Upper lobe of right lung (tissue), 1 donor: ENCODE measurements at regions not wholly inside any gene's neighbourhood (a gene's known extent, or its start where the extent isn't known, plus 50 kb on each side); places are given as distances from the start of the nearest gene placed in this dataset.

ENCODE experiments used
- ATAC-seq: fragments of 200-7000 bp; cut with Tn5 transposase; one replicate; pipeline ENCODE4 v1.9.1; 2020; ENCODE audit warnings: mild to moderate bottlenecking, moderate library complexity
- DNase-seq: peaks from one replicate; pipeline ENCODE4 v3.0.0-alpha.2; 2020
- H3K27ac ChIP-seq: fragments of 200-600 bp; one replicate; pipeline ENCODE4 v1.8.0; 2022
- H3K27me3 ChIP-seq: fragments of 200-600 bp; one replicate; pipeline ENCODE4 v1.8.0; 2022; ENCODE audit warnings: mild to moderate bottlenecking
- H3K36me3 ChIP-seq: fragments of 200-600 bp; one replicate; pipeline ENCODE4 v1.8.0; 2022
- H3K4me1 ChIP-seq: fragments of 200-600 bp; one replicate; pipeline ENCODE4 v1.8.0; 2022
- H3K4me3 ChIP-seq: fragments of 200-600 bp; one replicate; pipeline ENCODE4 v1.8.0; 2022; ENCODE audit warnings: mild to moderate bottlenecking
- H3K9me3 ChIP-seq: fragments of 200-600 bp; one replicate; pipeline ENCODE4 v1.8.0; 2022
- intact Hi-C: fragments of 100-400 bp; cut with DNase I; formaldehyde crosslinking; loops from one replicate; pipeline ENCODE4 v1.11.0; 2022
- TF ChIP-seq, protein P1 (sequence below): fragments of 200-600 bp; IDR thresholded peaks from one replicate; pipeline ENCODE4 v1.8.0; 2022; ENCODE audit warnings: antibody characterized with exemption
- donor health status: DM: no; HTN: yes; CAD: no; lungs with severe emphysema.

- intact Hi-C loops = no loop called here
- Histone ChIP-seq H3K36me3 (no peaks in the 10 kb centered on the region), H3K4me3 (no peak overlapping the region), H3K9me3 (no peaks in the 10 kb centered on the region), H3K27me3 (no peaks in the 10 kb centered on the region), H3K27ac (no peak overlapping the region), H3K4me1 (peaks cover 8% of the 10 kb centered on the region)
- TF ChIP-seq, protein P1, sequence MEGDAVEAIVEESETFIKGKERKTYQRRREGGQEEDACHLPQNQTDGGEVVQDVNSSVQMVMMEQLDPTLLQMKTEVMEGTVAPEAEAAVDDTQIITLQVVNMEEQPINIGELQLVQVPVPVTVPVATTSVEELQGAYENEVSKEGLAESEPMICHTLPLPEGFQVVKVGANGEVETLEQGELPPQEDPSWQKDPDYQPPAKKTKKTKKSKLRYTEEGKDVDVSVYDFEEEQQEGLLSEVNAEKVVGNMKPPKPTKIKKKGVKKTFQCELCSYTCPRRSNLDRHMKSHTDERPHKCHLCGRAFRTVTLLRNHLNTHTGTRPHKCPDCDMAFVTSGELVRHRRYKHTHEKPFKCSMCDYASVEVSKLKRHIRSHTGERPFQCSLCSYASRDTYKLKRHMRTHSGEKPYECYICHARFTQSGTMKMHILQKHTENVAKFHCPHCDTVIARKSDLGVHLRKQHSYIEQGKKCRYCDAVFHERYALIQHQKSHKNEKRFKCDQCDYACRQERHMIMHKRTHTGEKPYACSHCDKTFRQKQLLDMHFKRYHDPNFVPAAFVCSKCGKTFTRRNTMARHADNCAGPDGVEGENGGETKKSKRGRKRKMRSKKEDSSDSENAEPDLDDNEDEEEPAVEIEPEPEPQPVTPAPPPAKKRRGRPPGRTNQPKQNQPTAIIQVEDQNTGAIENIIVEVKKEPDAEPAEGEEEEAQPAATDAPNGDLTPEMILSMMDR = no peak
- peak; percentile 69 for ATAC-seq
- DNase-seq = no peak
Observed at GRCh38 chr13:106376401-106377112, 158.9 kb downstream of the EFNB2 start.

GRCh38 chr13:106375085-106375484, 160.4 kb downstream of the EFNB2 start:
- peaks cover 8% of the 10 kb centered on the region for H3K4me1 ChIP-seq
- TF ChIP-seq, protein P1 = no peak
- no peak overlapping the region for H3K4me3 ChIP-seq
- intact Hi-C loops = no loop called here
- no peaks in the 10 kb centered on the region for H3K27me3 ChIP-seq
- H3K9me3 ChIP-seq = no peaks in the 10 kb centered on the region
- ATAC-seq (no peak), DNase-seq (no peak)
- H3K36me3 ChIP-seq = no peaks in the 10 kb centered on the region
- H3K27ac ChIP-seq = no peak overlapping the region

DNA sequence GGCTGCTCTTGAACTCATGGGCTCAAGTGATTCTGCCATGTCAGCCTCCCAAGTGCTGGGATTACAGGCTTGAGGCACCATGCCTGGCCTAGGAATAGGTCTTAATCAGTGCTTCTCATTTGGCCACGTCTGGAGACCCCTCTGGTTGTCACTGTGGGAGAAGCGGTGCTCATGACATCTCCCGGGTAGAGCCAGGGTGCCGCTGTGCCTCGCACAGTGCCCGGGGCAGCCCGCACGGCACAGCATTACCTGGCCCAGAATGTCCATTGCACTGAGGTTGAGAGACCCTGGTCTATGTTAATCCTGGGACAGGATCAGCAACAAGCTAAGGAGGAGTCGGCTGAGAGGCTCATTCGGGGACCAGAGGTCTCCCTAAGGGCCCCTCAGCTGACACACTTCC, 160.8 kb downstream of the EFNB2 start:
- Histone ChIP-seq H3K4me3 (no peak overlapping the region), H3K9me3 (no peaks in the 10 kb centered on the region), H3K27me3 (no peaks in the 10 kb centered on the region), H3K36me3 (no peaks in the 10 kb centered on the region), H3K27ac (no peak overlapping the region), H3K4me1 (peaks cover 8% of the 10 kb centered on the region)
- ATAC-seq (no peak), DNase-seq (no peak)
- TF ChIP-seq, protein P1 = no peak
- intact Hi-C loops = no loop called here

- intact Hi-C loops = no loop called here
- peaks cover 8% of the 10 kb centered on the region for H3K4me1 ChIP-seq
- H3K27ac ChIP-seq = peak overlapping the region; percentile 19
- H3K4me3 ChIP-seq = no peak overlapping the region
- ATAC-seq (peak; percentile 60), DNase-seq (no peak)
- TF ChIP-seq, protein P1 = no peak
- no peaks in the 10 kb centered on the region for H3K27me3 ChIP-seq
- no peaks in the 10 kb centered on the region for H3K9me3 ChIP-seq
- H3K36me3 ChIP-seq = no peaks in the 10 kb centered on the region
Observed at GRCh38 chr13:106373989-106374572, 161.4 kb downstream of the EFNB2 start.

GRCh38 chr13:106373304-106373988, 162.0 kb downstream of the EFNB2 start:
- ATAC-seq (peak; percentile 24), DNase-seq (no peak)
- intact Hi-C loops = no loop called here
- Histone ChIP-seq H3K27me3 (no peaks in the 10 kb centered on the region), H3K4me1 (peaks cover 8% of the 10 kb centered on the region), H3K9me3 (no peaks in the 10 kb centered on the region), H3K27ac (peak overlapping the region; percentile 19), H3K4me3 (no peak overlapping the region), H3K36me3 (no peaks in the 10 kb centered on the region)
- TF ChIP-seq, protein P1 = no peak
